C1 segment of cervical spinal cord (tissue), 14 donors: ENCODE measurements at regions not wholly inside any gene's neighbourhood (a gene's known extent, or its start where the extent isn't known, plus 50 kb on each side); places are given as distances from the start of the nearest gene placed in this dataset.
"Not testable (repeated sequence)": the region's sequence is repeated elsewhere in the genome, so short reads cannot be mapped to it uniquely, and the experiment has no call there.

Experiments used
- DNase-seq, 14 donors: peaks; one replicate each; lab custom pipeline; 2025; lab: John Stamatoyannopoulos, UW

DNA sequence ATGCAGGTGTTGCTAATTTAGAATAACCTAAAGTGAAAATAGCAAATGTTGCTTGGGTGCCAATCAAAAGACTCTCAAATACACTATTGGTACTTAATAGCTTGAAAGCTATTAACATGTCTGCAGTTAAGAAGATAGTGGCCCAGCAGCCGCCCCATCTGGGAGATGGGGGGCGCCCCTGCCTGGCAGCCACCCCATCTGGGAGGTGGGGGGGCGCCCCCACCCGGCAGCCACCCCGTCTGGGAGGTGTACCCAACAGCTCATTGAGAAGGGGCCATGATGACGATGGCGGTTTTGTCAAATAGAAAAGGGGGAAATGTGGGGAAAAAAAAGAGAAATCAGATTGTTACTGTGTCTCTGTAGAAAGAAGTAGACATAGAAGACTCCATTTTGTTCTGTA lies 923.1 kb upstream of the MDGA2 start:
- DNase-seq, result no peak

DNA sequence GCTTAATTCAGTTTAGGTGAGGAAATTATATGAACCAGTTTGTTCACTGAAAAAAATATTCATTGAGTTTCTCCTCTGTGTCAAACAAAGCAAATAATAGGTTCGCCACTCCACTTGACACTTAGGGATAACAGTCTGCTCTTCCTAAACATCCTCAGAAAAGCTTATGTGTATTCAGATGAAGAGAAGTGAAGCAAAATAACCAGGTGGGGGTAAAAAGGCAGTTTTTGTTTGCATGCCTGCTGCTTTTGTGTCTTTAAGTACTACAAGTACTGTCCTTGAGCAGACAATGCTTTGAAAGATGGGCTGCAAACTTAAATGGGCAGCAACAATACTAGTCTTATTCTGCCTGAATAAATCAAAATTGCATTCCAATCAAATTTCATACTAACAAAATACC lies 910.7 kb upstream of the MDGA2 start:
- no peak for DNase-seq

DNA sequence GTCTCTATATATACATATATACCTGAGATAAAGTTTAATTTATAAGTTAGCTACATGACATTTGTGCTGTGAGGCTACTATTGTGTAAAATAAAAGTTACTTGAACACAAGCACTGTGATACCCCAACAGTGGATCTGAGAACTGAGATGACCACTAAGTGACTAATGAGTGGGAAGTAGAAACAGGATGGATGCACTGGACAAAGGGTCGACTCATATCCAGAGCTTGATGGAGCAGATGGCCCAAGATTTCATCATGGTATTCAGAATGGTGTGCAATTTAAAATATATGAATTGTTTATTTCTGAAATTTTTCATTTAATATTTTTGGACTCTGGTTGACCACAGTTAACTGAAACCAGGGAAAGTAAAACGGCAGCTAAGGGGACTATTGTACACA lies 908.6 kb upstream of the MDGA2 start:
- no peak for DNase-seq

DNA sequence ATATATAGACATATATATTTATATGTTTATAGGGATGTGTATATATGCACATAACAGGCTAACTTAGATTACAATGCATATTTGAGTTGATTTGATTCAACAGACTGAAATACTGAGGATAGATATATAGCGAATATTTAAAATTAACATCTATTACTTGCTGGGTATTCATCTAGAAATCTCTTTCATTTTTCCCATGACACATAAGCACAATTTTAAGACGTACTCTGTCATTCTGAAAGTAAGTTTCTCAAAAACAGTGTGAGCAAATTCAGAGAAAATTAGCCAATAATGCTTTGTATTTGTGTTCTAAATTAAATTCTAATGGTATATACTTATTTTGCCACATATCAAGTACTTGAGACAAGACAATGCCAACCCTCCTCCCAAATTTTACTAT lies 907.5 kb upstream of the MDGA2 start:
- DNase-seq, result no peak

DNA sequence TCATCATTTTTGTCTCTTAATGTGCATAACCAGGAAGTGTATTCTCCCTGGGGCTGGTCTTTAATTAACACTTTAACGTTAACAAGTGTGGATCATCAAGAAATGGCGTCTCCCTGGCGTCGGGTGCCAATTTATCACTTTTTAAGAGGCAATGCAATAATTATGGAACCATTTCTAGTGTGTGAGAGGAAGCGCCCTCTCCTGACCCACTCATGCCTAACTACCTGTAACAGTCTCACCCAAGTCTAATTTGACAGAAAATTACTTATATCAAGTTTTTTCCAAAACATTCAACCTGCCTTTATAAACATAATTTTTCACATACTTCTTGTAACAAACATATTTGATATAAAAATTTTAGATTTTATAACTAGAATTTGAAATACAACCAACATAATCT lies 905.3 kb upstream of the MDGA2 start:
- DNase-seq, result no peak

DNA sequence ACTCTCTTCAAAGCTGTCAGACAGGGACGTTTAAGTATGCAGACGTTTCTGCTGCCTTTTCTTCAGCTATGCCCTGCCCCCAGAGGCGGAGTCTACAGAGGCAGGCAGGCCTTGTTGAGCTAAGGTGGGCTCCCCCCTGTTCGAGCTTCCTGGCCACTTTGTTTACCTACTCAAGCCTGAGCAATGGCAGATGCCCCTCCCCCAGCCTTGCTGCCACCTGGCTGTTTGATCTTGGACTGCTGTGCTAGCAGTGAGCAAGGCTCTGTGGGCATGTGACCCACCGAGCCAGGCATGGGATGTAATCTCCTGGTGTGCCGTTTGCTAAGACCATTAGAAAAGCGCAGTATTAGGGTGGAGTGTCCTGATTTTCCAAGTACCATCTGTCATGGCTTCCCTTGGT lies 900.4 kb upstream of the MDGA2 start:
- no peak for DNase-seq

DNA sequence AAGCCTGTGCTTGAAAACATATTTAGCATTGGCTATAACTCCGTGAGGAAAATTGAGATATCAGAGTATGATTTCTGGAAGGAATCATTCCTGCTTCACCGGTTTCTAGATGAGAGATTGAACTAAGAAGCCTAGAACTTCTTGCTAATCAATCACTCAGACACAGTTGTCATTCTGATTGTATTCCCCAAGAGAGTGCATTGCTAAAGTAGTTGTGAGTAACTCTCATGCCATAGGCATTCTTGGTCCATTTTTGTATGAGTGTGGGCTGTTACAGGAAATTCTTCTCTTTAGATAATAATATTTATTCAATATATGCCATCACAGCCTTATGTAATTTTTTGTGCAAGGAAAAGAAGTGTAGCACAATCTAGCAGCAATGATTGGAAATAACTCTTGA lies 893.3 kb upstream of the MDGA2 start:
- DNase-seq, result no peak

DNA sequence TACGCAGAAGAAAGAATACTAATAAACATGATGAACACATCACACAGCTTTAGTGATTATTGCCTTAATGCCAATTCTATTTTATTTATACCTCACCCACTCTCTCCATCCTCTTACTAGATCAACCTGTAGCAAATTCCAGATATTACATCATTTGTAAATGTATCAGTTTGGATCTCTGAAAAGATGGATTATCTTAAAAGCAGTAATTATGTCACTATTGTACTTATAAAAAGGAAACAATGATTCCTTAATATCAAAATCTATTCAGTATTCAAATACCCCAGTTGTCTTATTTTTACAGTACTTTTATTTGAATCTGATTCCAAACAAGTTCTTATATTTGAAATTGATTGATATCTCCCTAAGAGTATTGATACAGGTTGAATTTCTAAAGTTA lies 892.8 kb upstream of the MDGA2 start:
- no peak for DNase-seq

DNA sequence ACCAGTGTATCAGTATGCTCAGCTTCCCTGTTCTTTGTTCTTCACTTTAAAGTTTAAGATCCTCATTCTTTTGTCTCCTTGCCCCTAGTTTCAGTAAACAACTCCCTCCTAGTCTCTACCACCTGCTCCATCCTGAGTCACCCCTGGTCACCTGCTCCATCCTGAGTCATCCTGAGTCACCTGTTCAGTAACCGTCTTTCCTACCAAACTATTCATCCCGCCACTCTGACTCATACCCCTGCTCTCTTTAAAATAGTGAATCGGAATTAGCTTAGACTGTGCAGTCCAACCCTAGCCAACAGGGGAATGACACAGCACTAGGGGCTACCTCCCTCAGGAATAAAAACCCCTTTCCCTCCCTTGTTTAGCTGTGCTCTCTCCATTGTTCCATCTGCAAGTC lies 888.1 kb upstream of the MDGA2 start:
- DNase-seq, result no peak

DNA sequence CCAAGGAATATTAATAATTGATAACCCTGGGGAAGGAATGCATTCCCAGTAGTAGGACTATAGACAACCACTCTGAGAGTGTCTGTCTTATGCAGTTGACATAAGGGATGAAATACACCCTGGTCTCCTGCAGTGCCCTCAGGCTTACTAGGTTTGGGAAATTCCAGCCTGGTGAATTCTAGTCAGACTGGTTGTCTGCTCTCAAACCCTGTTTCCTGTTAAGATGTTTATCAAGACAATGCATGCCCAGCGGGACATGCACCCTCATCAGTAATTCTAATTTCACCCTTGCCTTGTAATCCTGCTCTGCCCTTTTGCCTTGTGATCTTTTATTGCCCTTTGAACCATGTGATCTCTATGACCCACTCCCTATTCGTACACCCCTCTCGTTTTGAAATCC lies 886.0 kb upstream of the MDGA2 start:
- DNase-seq, result not testable (repeated sequence)

DNA sequence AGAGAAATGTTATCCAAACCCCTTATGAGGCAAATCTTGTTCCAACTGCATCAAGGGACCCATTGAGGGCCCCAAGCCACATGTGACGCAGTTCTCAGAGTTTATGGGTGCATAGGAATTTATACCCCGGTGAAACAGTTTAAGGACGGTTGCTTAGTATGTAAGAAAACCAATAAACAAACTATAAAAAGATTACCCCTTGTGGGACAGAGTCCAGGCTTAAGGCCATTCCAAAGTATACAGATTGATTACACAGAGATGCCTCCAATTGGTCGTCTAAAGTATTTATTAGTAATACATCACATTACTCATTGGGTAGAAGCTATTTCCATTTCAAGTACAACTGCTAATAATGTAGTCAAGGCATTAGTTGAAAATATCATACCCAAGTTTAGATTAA lies 885.0 kb upstream of the MDGA2 start:
- no peak for DNase-seq

DNA sequence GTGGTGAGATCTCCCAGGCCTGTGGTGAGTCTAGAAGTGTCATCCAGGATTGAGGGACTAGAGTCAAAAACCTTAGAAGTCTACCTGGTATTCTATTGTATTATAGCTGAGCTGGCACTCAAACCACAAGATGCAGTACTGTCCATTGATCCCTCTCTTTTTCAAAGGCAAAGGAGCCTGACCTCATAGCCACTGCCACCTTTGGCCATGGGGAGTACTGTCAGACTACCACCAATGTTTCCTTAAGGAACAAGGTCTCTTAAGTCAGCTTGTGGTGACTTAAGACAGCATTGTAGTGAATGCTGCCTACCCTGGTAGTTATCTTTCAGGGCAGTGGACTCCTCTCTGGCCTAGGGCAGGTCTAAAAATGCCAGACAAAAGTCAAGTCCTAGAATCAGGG lies 878.0 kb upstream of the MDGA2 start:
- no peak for DNase-seq

DNA sequence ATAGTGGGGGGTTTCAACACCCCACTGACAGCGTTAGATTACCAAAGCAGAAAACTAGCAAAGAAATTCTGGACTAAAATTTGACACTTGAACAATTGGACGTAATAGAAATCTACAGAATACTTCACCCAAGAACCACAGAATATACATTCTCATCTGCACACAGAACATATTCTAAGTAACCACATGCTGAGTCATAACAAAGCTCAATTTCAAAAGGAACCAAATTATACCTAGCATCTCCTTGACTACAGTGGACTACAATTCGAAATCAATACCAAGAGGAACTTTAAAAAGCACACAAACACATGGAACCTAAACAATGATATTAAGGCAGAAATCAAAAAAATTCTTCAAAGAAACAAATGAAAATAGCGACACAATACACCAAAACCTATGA lies 871.6 kb upstream of the MDGA2 start:
- no peak for DNase-seq

DNA sequence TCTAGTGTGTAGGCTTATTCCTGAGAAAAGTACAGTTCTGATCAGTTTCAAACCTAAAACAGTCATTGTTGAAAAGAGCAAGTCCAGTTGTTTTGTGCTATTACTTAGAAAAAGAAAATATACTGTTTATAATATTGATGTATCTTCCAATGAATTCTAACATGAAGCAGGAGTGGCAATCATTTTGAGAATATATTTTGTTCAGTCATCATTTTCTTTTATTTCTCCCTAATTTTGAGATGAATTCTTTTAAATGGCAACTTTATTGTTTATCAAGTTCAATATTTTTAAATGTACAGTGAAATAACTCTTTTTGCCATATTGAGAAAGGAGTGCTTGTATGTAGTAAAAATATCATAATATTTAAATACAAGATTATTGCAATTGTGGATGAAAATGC lies 862.2 kb upstream of the MDGA2 start:
- DNase-seq, result no peak

DNA sequence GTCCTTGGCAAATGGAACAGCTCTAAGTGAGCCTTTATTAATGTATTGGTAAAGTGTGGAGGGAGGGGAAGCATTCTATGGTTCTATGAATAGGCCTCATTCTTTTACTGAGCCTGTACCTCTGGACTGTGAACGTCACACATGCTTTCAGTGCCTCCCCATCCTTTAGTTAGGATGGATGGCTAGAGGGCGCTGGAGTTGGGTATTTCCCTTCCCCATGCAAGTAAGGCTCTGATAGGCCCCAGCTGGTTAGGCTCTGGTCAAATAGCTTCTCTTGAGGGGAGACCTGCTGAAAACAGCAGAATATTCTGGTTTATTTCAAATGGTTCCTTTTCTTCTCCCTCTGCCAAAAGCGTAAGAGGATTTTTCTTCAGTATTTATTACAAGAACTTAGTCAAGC lies 860.9 kb upstream of the MDGA2 start:
- DNase-seq, result no peak

DNA sequence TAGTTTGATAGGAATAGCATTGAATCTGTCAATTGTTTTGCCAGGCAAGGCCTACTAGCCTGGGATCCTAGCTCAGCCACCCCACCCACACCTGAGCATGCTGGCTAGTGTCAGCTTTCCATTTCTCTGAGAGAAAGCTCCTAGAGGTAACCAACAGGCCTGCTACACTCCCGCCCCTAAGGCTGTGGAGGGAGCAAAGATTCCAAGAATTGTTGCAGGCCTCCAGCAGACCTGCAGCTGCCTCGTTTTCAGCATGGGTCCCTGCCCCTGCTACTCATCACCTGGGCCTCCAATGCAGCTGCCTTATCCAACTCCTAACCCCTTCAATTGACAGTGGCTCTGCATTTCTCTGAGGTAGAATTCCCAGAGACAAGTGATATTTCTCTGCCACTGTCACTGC lies 852.4 kb upstream of the MDGA2 start:
- DNase-seq, result no peak

DNA sequence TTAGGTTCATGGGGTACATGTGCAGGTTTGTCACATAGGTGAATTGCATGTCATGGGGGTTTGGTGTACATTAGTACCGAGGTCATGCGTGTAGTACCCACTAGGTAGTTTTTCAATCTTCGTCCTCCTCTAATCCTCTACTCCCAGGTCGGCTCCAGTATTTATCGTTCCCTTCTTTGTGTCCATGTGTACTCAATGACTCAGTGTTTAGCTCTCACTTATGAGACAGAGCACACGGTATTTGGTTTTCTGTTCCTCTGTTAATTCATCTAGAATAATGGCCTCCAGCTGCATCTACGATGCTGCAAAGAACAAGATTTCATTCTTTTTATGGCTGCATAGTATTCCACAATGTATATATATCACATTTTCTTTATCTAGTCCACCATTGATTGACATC lies 850.9 kb upstream of the MDGA2 start:
- DNase-seq, result no peak

DNA sequence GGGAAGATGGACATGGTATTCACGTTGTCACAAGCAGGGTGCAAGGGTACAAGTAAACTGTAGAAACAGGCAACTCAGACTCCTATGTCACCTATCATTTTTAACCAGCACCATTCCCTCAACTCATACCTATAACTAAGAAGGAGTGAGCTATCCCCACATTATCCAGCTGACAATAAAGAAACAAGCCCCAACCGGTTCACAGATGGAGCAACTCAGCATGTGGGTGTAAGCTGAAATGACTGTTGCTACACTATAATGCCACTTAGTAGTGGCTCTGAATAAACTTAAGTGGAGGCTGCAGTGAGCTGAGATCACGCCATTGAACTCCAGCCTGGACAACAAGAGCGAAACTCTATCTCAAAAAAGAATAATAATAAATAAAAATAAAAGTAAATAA lies 829.5 kb upstream of the MDGA2 start:
- no peak for DNase-seq

DNA sequence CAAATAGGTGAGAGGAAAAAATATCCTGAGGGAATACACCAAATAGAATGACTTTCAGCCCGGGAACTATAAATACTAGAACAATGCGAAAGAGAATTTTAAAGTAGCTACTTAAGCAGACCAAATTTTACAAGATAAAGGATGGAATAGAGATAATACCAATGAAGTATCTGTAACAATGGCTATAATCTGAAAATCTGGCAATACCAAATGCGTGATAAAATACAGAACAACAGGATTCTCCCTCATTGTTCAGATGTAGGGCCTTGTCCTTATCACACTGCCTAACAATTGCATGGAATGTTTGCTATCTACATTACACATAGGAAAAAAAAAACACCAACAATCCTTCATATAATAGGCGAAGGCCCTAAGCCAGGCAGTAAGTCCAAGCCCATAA lies 815.4 kb upstream of the MDGA2 start:
- DNase-seq, result no peak

DNA sequence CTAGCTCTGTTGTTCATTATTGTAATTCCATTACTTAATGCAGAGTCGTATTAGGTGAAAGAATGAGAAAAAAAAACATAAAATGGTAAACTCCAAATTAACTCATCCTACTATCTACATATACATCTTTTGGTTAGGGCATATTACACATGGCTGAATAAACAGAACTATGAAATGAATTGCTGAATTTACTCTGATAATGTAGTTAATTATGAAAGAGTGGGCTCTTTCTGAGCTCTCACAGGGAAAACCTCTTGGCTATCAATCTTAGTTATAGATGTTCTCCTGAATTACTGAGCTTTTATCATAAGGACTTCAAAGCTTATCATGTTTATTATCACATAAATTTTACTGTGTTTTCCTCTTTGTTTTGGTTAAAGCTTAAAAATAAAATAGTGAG lies 798.5 kb upstream of the MDGA2 start:
- no peak for DNase-seq

DNA sequence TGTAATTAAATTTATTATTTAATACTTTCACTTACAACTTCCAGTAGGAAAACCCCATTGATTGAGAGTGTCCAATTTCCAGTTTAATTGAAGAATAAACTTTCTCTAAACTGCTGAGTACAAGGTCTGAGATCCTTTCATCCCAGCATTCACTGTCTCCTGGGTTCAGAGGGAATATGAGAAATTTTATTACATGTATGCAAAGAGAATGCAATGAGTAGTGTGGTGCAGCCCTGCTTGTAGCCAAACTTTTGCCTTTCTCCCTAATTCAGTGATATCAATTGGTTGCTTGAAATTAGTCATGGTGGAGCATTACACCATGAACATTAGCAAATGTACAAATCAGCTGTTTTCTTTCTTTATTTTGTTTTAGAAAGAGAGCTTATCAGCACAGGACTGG lies 780.6 kb upstream of the MDGA2 start:
- no peak for DNase-seq

DNA sequence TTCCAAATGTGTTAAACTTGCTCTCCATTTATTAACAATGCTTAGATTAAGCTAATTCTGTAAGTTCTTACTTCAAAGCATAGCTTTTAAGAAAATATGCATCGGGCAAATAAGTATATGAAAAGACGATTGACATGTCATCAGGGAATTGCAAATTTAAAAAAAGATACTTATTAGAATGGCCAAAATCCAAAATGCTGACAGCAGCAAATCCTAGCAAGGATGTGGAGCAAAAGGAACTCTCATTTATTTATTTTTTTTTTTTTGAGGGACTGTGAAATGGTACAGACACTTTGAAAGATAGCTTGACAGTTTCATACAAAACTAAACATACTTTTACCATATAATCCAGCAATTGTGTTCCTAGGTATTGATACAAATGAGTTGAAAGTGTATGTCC lies 779.5 kb upstream of the MDGA2 start:
- no peak for DNase-seq

DNA sequence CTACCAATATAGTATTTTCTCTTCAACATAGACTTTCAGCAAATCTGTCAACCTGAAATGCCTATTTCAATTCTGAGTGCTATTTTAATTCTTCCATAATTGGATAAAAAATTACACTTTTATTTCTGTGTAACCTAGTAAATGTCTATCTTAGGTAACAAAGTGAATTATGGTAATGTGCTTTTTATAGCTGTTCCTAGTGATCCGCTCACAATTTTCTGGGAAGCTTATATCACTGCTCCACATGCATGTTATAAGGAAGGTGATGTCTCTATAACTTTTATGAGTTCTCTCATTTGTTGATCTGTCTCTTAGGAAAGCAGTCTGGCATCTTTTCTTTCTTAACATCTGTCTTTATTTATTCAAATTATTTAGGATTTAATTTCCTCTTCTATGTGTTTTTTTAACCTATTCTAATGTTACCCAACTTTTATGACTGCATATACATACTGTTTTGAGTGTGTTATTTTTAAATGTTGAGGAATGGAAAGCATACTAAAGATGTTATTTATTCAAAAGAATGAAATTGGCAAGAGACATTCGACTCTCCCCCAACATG lies 777.1 kb upstream of the MDGA2 start:
- DNase-seq, result no peak

DNA sequence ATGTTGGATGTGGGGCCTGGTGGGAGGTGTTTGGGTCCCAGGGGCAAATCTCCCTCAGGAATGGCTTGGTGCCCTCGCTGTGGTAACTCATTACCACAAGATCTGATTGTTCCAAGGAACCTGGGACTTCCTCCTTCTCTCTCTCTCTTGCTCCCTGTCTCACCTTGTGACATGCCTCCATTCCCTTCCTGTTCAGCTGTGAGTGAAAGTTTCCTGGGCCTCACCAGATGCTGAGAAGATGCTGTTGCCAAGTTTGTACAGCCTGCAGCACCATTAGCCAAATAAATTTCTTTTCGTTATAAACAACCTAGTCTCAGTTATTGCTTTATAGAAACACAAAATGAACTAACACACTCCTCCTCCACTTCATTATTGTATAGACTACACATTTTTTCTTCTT lies 759.8 kb upstream of the MDGA2 start:
- no peak for DNase-seq

DNA sequence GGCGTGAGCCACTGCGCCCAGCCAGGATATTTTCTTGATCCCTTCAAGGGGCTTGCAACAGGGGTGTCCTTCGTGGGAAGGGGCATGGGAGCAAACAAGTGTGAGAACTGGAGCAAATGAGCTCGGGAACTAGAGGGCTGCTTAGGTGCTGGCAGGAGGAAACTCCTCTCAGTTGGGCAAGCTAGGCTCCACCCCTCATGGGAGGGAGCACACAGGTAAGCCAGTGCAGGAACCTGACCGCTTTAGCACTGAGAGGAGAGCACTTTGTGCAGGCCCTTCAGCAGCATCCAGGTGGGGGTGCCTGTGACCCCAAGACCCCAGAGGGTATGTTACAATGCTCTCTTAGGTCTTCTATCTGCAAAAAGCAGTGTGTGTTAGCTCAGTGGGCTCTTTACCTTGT lies 755.4 kb upstream of the MDGA2 start:
- DNase-seq, result no peak
